Activated T-helper 17 cell treated with anti-CD3 and anti-CD28 coated beads, Interleukin-2, amount 50 U/mL, for 72 hours (primary cell): ENCODE measurements at regions not wholly inside any gene's neighbourhood (a gene's known extent, or its start where the extent isn't known, plus 50 kb on each side); places are given as distances from the start of the nearest gene placed in this dataset.

ENCODE experiments used
- ATAC-seq: fragments of 150-1000 bp; cut with Tn5 transposase; replicated peaks from 2 replicates; pipeline ENCODE4 v1.10.0; 2021; ENCODE audit warnings: mild to moderate bottlenecking, moderate library complexity
- H3K27ac Mint-ChIP-seq: one replicate; pipeline ENCODE4 v1.8.0; 2022; ENCODE audit warnings: mixed read lengths
- H3K27me3 Mint-ChIP-seq: one replicate; pipeline ENCODE4 v1.8.0; 2022; ENCODE audit warnings: mixed read lengths
- H3K36me3 Mint-ChIP-seq: one replicate; pipeline ENCODE4 v1.8.0; 2022; ENCODE audit warnings: low read depth, mild to moderate bottlenecking, mixed read lengths
- H3K4me1 Mint-ChIP-seq: one replicate; pipeline ENCODE4 v1.8.0; 2022; ENCODE audit warnings: mixed read lengths
- H3K4me3 Mint-ChIP-seq: one replicate; pipeline ENCODE4 v1.8.0; 2022; ENCODE audit warnings: mild to moderate bottlenecking, mixed read lengths
- H3K9me3 Mint-ChIP-seq: one replicate; pipeline ENCODE4 v1.8.0; 2022; ENCODE audit warnings: mixed read lengths

DNA sequence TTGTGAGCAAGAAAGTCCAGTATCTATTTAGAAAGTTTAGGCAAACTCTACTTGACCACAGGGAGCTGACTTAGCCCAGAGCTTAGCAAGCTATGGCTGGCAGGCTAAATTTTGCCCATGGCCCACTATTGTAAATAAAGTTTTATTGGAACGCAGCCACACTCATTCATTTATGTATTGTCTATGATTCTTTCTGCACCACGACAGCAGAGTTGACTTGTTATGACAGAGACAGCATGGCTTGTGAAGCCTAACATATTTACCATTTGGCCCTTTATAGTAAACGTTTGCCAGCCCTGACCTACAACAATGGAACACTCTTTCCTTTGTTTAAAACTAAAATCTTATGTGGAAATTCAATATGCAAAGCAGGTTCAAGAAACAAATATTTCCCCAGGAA is 100.0 kb upstream of the ZFHX3 start:
- ATAC-seq, result no peak
- no peaks in the 10 kb centered on the region for H3K36me3 Mint-ChIP-seq
- peaks cover 3% of the 10 kb centered on the region for H3K9me3 Mint-ChIP-seq
- no peaks in the 10 kb centered on the region for H3K4me1 Mint-ChIP-seq
- H3K4me3 Mint-ChIP-seq, result no peak overlapping the region
- H3K27ac Mint-ChIP-seq, result no peak overlapping the region
- H3K27me3 Mint-ChIP-seq, result no peaks in the 10 kb centered on the region

DNA sequence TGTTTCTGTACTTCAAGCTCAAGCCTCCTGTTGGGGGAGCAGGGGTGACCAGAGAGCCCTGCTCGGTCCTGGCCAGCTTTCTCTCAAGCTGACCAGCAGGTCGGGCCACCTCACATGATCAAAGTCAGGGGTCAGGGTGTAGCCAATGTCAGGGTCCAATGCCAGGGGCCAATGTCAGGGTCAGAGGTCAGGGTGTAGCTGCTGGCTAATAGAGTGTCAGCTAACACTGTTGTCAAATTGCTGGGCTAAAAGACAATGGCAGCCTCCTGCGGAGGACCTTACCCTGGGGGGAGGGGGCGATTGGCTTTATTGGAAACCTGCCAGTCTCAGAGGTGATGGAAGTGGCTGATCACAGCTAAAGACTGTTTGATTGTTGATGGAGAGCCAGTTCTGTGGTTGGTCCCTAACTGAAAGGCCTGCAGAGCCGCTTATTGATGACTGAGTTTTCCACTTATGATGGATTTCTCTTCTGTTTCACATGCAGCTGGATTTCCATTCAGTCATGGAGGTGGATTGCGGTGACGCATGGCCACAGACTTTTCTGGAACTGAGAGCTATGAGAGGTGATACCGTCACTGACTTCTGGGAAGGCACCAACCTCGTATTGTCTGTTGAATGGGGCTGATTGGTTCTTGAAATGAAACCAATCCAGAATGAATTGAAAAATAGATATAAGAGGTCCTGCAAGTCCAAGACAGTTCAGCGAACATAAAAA is 97.4 kb upstream of the ZFHX3 start:
- Mint-ChIP-seq H3K4me1 (no peaks in the 10 kb centered on the region), H3K36me3 (no peaks in the 10 kb centered on the region), H3K27ac (no peak overlapping the region), H3K27me3 (no peaks in the 10 kb centered on the region), H3K9me3 (peaks cover 3% of the 10 kb centered on the region), H3K4me3 (no peak overlapping the region)
- no peak for ATAC-seq

DNA sequence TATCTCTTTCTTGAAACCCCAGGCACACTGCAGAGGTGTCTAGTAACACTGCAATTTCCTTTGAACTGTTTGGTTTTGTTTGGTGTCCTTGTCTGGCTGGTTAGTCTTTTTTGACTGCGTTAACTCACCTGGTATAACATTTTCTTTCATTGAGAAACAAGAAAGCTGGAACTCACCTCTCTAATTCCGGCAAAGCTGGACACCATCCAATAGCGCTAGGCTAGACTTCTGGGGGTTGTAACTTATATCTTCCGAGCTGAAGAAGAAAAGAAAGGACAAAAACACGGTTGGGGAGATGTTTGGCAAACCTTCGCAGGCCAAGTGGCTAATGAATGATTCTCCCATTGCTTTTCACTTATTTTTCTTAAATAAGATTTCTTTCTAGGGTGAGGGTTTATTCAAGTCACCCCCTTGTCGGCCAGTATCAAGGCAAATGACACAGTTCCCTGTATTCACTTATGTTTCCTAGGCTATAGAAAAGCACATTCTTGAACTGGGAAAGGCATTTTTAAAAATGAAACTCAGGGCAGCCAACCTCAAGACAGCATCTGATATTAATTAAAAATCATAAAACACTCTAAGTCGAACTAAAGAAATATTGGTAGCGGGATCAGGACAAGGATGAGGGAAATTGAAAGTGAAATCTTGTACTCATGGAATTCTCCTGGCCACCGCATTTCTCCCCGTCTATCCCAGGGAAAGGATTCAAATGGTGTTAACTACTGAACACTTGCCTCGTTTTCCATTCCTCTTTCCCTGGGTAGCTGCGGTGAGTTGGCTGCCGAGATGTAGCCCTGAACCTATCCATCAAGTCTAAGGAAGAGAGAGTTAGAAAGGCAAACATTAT is 95.9 kb upstream of the ZFHX3 start:
- H3K27me3 Mint-ChIP-seq, result no peaks in the 10 kb centered on the region
- ATAC-seq, result no peak

DNA sequence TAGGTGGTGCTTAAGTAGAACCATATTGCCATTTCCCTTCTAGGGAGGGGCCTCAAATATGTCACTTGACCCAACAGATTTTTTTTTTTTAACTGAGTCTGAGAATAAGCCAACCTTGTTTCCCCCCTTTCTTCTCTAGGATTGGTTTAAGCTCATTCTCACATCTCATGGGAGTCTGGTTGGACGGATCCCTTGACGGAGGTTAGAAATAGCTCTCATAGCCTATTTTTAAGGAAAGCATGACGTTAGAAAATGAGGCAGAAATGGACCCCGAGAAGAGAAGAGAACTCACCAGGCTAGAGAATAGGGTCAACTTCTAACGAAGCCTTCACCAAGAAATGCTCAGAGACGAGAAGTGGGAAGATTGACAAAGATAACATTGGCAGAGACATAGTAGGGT is 95.1 kb upstream of the ZFHX3 start:
- no peak overlapping the region for H3K4me3 Mint-ChIP-seq
- H3K27ac Mint-ChIP-seq, result no peak overlapping the region
- peaks cover 3% of the 10 kb centered on the region for H3K9me3 Mint-ChIP-seq
- no peaks in the 10 kb centered on the region for H3K27me3 Mint-ChIP-seq
- no peak for ATAC-seq
- no peaks in the 10 kb centered on the region for H3K36me3 Mint-ChIP-seq
- no peaks in the 10 kb centered on the region for H3K4me1 Mint-ChIP-seq

More for the DNA sequence above, 95.9 kb upstream of the ZFHX3 start:
- H3K27ac Mint-ChIP-seq, result no peak overlapping the region
- no peak overlapping the region for H3K4me3 Mint-ChIP-seq
- peaks cover 3% of the 10 kb centered on the region for H3K9me3 Mint-ChIP-seq
- H3K36me3 Mint-ChIP-seq, result no peaks in the 10 kb centered on the region
- H3K4me1 Mint-ChIP-seq, result no peaks in the 10 kb centered on the region

DNA sequence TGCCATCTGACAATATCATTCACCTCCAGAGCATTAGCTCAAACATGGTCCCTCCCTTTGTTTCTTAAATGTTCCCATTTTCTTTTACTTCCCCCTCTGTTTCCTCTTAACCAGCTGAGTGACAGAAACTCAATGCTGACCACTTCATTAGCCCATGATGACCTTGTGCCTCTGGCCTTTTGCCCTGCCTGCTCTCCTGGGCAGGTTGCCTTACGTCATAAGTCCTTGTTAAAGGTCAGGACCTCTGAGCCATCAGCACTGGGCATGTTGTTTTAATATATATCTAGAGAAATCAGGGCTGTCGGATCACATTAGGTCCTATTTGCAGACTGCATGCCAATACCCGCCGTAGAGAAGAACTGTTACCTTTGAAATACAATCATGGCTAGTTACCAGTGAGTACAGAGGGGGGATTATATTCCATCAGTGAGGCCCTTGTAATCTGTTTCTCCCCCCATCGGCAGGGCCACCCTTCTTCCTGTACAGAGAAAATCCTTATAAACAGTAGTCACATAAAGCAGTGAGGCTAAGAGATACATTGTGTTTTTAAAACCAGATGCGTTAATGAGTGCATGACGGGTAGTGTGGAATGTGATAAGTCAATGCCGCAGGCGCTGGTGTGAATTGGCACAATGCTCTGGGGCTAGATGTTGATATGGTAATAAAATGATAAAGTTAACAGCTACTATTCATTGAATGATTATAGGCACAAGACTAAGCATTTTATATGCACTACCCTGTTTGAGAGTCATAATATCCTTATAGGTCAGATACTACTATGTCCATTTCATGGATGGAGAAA is 94.3 kb upstream of the ZFHX3 start:
- Mint-ChIP-seq H3K36me3 (no peaks in the 10 kb centered on the region), H3K4me3 (no peak overlapping the region), H3K4me1 (no peaks in the 10 kb centered on the region), H3K27me3 (no peaks in the 10 kb centered on the region), H3K9me3 (peaks cover 3% of the 10 kb centered on the region), H3K27ac (no peak overlapping the region)
- no peak for ATAC-seq

DNA sequence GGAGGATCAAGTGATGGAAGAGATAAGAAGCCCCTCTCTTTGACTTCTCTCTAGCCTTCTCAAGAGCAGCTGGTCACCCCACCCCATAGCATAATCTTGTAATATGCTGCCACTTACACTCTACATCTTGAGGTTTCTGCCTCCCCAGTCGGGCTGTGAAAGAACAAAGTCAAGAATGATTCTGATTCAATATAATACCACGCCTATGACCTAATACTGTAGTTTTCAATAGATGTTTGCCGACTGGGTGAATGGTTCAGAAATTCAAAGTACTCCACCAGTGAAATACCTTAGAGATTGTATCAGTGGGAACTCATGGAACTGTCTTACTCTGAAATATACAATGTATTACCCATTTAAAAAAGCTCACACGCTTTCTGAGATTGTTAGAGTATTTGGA is 93.0 kb upstream of the ZFHX3 start:
- no peaks in the 10 kb centered on the region for H3K36me3 Mint-ChIP-seq
- H3K9me3 Mint-ChIP-seq, result peaks cover 6% of the 10 kb centered on the region
- no peak for ATAC-seq
- H3K27me3 Mint-ChIP-seq, result no peaks in the 10 kb centered on the region
- H3K27ac Mint-ChIP-seq, result no peak overlapping the region
- no peaks in the 10 kb centered on the region for H3K4me1 Mint-ChIP-seq
- no peak overlapping the region for H3K4me3 Mint-ChIP-seq

DNA sequence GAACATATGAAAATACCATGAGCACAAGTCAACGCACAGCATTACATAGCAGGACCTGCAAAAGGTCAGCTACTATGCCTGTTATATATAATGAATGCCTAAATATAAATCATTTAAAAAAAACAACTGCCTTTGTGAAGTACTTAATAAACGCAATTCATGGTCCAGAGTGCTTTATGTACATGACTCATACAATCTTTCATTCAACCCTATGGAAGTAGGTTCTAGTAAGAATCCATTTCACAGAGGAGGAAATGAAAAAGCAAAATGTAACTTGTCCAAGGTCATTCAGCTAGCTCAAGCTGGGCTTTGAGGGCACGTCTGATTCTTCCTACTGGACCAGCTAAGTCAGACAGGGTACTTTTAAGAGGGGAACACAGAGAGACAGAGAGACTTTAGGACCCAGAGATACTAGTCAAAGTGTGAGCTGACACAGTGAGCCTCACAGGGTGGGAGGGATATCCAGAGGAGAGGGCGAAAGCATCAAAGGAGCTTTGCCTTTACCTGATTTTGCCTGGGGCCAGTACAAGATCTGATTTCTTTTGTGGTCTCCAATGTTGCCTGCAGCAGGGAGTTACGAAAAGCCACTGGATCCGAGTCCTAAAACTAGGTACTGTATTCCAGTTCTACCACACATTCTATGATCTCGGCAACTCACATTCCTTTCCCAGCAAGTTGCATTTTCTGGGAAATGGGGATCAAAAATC is 83.4 kb upstream of the ZFHX3 start:
- Mint-ChIP-seq H3K9me3 (peaks cover 3% of the 10 kb centered on the region), H3K4me1 (no peaks in the 10 kb centered on the region), H3K4me3 (no peak overlapping the region)

DNA sequence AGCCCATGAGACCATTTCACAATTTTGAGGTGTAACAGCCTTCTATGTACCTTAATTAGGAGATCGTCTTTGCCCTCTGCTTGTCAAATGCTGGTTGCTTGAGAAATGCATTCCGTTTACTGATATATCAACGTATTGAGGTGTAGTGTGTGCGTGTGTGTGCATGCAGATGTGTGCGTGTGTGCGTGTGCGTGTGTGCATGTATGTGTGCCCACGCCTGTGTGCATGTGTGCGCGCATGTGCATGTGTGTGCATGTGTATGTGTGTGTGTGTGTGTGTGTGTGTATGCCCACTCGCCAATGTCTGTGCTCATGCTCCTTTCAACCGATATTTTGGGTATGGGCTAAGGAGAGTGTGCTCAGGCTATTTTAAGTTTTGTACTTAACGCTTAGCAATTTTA is 81.5 kb upstream of the ZFHX3 start:
- Mint-ChIP-seq H3K4me3 (no peak overlapping the region), H3K4me1 (no peaks in the 10 kb centered on the region), H3K27me3 (peaks cover 3% of the 10 kb centered on the region), H3K36me3 (no peaks in the 10 kb centered on the region), H3K27ac (no peak overlapping the region), H3K9me3 (no peaks in the 10 kb centered on the region)
- no peak for ATAC-seq

More for the DNA sequence above, 83.4 kb upstream of the ZFHX3 start:
- H3K27ac Mint-ChIP-seq, result no peak overlapping the region
- H3K27me3 Mint-ChIP-seq, result peaks cover 3% of the 10 kb centered on the region
- no peaks in the 10 kb centered on the region for H3K36me3 Mint-ChIP-seq
- ATAC-seq, result no peak

DNA sequence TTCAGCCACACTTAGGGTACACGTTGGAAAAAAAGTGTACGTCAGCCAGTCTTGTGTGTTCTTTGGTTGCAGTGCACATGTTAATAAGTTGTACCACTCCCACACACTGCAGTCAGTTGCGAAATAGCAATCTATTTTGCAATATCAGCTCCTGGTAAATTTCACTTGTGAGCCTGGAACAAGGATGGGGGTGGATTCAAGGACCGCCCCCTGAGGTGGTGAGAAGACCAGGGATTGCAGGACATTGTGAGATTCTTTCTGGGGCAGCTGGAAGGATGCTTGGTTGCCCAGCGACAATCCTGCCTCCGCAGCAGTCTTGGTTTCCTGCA is 78.6 kb upstream of the ZFHX3 start:
- Mint-ChIP-seq H3K36me3 (no peaks in the 10 kb centered on the region), H3K27ac (no peak overlapping the region), H3K4me3 (no peak overlapping the region), H3K27me3 (no peaks in the 10 kb centered on the region), H3K4me1 (no peaks in the 10 kb centered on the region), H3K9me3 (no peaks in the 10 kb centered on the region)
- ATAC-seq, result no peak

DNA sequence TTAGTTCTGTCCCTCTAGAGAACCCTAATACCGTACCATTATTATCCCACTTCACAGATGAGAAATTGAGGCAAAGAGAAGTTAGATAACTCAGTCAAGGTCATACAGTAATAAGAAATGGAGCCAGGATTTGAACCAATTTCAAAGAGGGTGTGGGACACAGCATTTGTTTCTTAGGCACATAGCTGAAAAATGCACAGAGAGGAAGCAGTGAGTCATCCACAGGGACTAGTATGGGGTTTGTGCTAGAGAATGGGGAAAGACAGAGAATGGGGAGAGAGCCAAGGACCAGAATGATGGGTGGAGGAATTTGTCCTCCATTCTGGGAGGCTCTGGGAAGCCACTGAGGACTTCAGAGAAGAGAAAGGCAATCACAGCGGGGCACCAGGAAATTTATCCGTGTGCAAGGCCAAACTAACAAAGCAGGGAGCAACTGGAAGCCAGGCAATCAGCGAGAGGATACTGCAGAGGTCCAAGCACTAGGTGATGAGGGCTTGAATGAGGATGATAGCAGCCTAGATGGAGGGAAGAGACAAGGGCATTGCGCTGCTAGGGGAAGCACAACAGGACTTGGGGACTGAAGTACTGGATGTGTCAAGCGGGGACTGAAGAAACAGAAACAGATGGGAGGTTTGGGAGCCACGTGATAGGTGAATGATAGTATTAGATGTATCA is 78.1 kb upstream of the ZFHX3 start:
- Mint-ChIP-seq H3K36me3 (no peaks in the 10 kb centered on the region), H3K9me3 (no peaks in the 10 kb centered on the region), H3K4me3 (no peak overlapping the region), H3K4me1 (no peaks in the 10 kb centered on the region), H3K27ac (no peak overlapping the region), H3K27me3 (no peaks in the 10 kb centered on the region)
- no peak for ATAC-seq

DNA sequence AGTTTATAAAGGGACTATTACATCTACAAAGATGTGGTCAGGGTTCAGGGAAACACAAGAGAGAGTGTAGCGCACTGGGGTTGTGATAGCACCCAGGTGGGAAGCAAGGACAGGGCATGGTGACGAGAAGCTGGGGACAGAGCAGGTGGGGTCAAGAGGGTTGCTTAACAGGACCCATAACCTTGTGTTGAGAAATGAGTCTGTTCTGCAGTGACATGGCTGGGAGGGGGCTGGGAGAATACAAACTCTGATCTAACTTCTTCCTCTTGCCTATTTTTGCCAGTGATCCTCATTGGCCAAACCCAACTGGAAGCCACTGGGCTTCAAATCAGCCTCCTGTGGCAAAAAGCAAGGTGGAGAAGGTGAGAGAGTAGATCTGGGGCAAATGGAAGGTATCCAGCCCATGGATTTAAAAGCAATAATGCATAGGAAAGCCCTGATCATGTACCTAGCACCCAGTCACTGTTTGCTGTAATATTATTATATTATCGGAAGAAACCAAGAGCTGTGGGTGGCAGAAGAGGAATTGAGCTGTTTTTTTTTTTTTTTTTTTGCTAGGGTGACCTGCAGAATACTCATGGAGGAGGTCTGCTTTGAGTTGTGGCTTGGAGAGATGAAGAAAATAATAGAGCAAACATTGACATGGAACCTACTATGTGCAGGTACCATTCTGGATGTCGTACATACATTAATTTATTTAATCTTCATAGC is 76.9 kb upstream of the ZFHX3 start:
- Mint-ChIP-seq H3K27ac (no peak overlapping the region), H3K9me3 (no peaks in the 10 kb centered on the region), H3K4me3 (no peak overlapping the region), H3K36me3 (no peaks in the 10 kb centered on the region), H3K4me1 (no peaks in the 10 kb centered on the region), H3K27me3 (no peaks in the 10 kb centered on the region)
- no peak for ATAC-seq

DNA sequence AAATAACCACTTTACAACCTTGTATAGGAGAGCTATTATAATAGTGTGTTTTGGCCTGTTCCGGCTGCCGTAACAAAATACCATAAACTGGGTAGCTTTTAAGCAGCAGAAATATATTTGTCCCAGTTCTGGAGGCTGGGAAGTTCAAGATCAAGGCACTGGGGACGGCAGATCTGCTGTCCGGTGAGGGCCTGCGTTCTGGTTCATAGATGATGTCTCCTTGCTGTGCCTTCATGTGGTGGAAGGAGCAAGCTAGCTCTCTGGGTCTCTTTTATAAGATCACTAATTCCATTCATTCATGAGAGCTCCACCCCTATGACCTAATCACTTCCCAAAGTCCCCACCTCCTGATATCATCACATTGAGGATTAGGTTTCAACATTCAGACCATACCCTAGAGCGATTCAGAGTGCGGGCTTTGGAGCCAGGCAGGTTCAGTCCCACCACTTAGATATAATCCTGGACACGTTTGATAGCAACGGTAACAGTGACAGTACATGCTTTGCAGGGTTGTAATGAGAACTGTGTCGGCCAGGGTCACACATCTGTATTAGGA is 76.2 kb upstream of the ZFHX3 start:
- H3K9me3 Mint-ChIP-seq, result no peaks in the 10 kb centered on the region
- H3K27me3 Mint-ChIP-seq, result no peaks in the 10 kb centered on the region
- no peak overlapping the region for H3K4me3 Mint-ChIP-seq
- H3K36me3 Mint-ChIP-seq, result no peaks in the 10 kb centered on the region
- ATAC-seq, result no peak
- H3K4me1 Mint-ChIP-seq, result no peaks in the 10 kb centered on the region
- no peak overlapping the region for H3K27ac Mint-ChIP-seq

DNA sequence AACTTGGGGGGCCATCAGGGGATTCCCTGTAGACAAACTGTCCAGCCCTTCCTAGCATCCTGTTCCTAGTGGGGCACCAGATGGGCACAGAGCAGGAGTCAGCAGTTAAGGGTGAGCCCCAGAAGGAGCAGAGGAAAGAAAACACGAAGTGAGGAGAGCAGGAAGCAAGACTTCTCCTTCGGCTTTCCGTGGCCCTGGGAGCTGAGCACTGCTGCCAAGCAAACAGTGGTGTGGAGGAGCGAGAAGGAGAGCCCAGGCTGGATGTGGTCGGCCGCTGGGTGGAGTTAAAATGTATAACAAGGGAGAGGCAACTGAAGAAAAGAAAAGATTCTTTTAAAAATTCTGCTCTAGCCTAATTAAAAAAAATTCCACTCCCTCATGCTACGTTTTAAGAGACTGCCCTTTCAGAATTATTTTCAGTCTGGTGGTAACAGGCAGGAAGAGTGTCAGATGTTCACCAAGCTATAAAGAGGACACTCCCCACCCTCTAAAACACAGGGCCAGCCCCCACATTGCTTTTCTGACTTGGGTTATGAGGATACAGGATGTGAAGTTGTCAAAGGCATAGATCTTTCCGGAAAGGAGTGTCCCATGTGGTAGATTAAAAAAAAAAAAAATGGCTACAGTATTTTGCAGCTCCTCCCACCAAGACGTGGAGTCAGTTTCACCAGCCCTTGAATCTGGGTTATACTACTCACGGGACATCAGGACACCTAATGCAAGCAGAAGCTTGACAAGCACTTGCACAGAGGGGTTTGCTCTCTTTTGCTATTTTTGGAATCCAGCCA is 74.9 kb upstream of the ZFHX3 start:
- Mint-ChIP-seq H3K4me1 (no peaks in the 10 kb centered on the region), H3K27ac (no peak overlapping the region), H3K36me3 (no peaks in the 10 kb centered on the region), H3K27me3 (no peaks in the 10 kb centered on the region), H3K4me3 (peak overlapping the region; percentile 7), H3K9me3 (peaks cover 6% of the 10 kb centered on the region)
- ATAC-seq, result peak; percentile 23
